GM23338 (cell line): ENCODE measurements at regions not wholly inside any gene's neighbourhood (a gene's known extent, or its start where the extent isn't known, plus 50 kb on each side); places are given as distances from the start of the nearest gene placed in this dataset.

Source experiments
- EZH2phosphoT487 ChIP-seq: fragments of 200-600 bp; sonication (generic); IDR thresholded peaks from one replicate; pipeline ENCODE4 v1.8.1; 2018; ENCODE audit warnings: antibody characterized with exemption; ENCODE audit not compliant: unreplicated experiment
- NANOG ChIP-seq: IDR thresholded peaks from 2 replicates; pipeline ENCODE4 v1.6.1; 2016; ENCODE audit warnings: antibody characterized with exemption, borderline replicate concordance
- POLR2AphosphoS5 ChIP-seq: IDR thresholded peaks from 2 replicates; pipeline ENCODE4 v1.6.1; 2016; ENCODE audit warnings: antibody characterized with exemption, low read depth
- ZNF331 ChIP-seq: fragments of 250-450 bp; sonication (Bioruptor Pico); IDR thresholded peaks from 2 replicates; pipeline ENCODE4 v1.5.0; 2020; ENCODE audit warnings: low read depth, mild to moderate bottlenecking, moderate library complexity
- TF ChIP-seq, protein P1 (sequence below), 2 experiments: fragments of 200-600 bp in 1 of 2; sonication (generic) in 1 of 2; conservative IDR thresholded peaks; 2 replicates each; pipeline versions ENCODE4 v1.5.1 to v1.6.1; 2016 to 2017; ENCODE audit warnings: antibody characterized with exemption in 2 of 2, low read depth in 2 of 2, mild to moderate bottlenecking in 2 of 2, moderate library complexity in 1 of 2

DNA sequence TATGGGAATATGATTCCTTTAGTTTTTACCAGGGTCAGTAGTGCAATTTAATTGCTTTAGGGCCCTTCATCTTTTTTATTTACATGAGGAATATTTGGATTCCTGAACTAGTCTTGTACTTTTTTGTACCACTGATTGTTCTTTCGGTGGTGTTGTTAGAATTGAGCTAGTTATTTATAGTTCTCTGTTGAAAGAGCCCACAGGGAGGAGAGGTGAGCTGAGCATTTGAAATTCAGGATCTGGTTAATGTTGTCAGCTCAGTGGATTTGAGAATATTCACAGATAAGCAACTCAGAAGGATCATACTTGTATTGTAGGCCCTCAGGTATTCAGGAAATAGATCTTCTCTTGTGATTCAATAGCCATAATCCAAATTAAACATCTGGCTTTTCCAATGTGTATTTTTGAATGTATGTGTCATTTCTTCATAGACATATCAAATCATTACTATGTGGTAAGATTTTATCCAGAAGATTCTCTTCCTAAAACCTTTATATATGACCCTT lies 613.2 kb downstream of the ISL1 start:
- TF ChIP-seq, protein P1, sequence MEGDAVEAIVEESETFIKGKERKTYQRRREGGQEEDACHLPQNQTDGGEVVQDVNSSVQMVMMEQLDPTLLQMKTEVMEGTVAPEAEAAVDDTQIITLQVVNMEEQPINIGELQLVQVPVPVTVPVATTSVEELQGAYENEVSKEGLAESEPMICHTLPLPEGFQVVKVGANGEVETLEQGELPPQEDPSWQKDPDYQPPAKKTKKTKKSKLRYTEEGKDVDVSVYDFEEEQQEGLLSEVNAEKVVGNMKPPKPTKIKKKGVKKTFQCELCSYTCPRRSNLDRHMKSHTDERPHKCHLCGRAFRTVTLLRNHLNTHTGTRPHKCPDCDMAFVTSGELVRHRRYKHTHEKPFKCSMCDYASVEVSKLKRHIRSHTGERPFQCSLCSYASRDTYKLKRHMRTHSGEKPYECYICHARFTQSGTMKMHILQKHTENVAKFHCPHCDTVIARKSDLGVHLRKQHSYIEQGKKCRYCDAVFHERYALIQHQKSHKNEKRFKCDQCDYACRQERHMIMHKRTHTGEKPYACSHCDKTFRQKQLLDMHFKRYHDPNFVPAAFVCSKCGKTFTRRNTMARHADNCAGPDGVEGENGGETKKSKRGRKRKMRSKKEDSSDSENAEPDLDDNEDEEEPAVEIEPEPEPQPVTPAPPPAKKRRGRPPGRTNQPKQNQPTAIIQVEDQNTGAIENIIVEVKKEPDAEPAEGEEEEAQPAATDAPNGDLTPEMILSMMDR (conservative IDR thresholded peaks at IDR 0.05; ENCODE audit: low read depth in 2 of 2), result no peak
- no peak for TF ChIP-seq NANOG
- TF ChIP-seq EZH2phosphoT487, result no peak
- no peak for TF ChIP-seq POLR2AphosphoS5
- TF ChIP-seq ZNF331, result no peak
